Lower lobe of right lung (tissue), 2 donors: ENCODE measurements at regions not wholly inside any gene's neighbourhood (a gene's known extent, or its start where the extent isn't known, plus 50 kb on each side); places are given as distances from the start of the nearest gene placed in this dataset.

Experiments used
- ATAC-seq, 2 donors: fragments of 200-7000 bp; cut with Tn5 transposase; one replicate each; pipeline ENCODE4 v1.9.1; 2020 to 2022; ENCODE audit warnings: mild to moderate bottlenecking in 2 of 2, moderate library complexity in 2 of 2
- DNase-seq: peaks from one replicate; pipeline ENCODE4 v3.0.0-alpha.2; 2020
- H3K27ac ChIP-seq: fragments of 200-600 bp; one replicate; pipeline ENCODE4 v1.8.0; 2022
- H3K27me3 ChIP-seq: fragments of 200-600 bp; one replicate; pipeline ENCODE4 v1.8.0; 2022; ENCODE audit warnings: low read depth
- H3K36me3 ChIP-seq: fragments of 200-600 bp; one replicate; pipeline ENCODE4 v1.8.0; 2022; ENCODE audit warnings: mild to moderate bottlenecking
- H3K4me1 ChIP-seq: fragments of 200-600 bp; one replicate; pipeline ENCODE4 v1.8.0; 2022
- H3K4me3 ChIP-seq: fragments of 200-600 bp; one replicate; pipeline ENCODE4 v1.8.0; 2022; ENCODE audit warnings: mild to moderate bottlenecking
- H3K9me3 ChIP-seq: fragments of 200-600 bp; one replicate; pipeline ENCODE4 v1.8.0; 2022
- CTCF ChIP-seq: fragments of 200-600 bp; IDR thresholded peaks from one replicate; pipeline ENCODE4 v1.8.0; 2022; ENCODE audit warnings: antibody characterized with exemption, mild to moderate bottlenecking
- intact Hi-C: fragments of 100-400 bp; cut with DNase I; formaldehyde crosslinking; loops from one replicate; pipeline ENCODE4 v1.11.0; 2022
- donor health status: DM: no; HTN: yes; CAD: no; lungs with severe emphysema.

DNA sequence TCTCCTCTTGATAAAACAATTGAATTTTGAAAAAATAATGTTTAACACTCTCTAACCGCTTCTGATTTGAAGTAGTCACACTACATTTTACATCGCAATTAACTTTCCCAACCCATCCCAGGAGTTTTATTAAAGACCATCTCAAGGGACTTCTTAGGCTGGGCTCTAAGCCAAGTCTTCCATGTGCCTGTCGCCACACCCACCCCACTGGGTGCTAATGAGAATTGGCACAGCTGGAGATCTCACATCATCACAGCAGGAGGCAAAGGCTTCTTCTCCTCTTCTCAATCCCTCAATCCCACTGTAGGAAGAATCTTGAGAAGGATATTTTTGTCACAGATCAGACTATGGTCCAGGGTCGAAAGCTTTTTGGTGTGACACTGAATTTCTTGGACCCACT is 328.9 kb downstream of the NUF2 start:
- Histone ChIP-seq H3K4me3 (no peak overlapping the region), H3K27ac (no peak overlapping the region), H3K4me1 (no peaks in the 10 kb centered on the region), H3K9me3 (peaks cover 3% of the 10 kb centered on the region), H3K27me3 (no peaks in the 10 kb centered on the region), H3K36me3 (no peaks in the 10 kb centered on the region)
- intact Hi-C loops, result no loop called here
- no peak for TF ChIP-seq CTCF
- ATAC-seq (no peak), DNase-seq (no peak)

DNA sequence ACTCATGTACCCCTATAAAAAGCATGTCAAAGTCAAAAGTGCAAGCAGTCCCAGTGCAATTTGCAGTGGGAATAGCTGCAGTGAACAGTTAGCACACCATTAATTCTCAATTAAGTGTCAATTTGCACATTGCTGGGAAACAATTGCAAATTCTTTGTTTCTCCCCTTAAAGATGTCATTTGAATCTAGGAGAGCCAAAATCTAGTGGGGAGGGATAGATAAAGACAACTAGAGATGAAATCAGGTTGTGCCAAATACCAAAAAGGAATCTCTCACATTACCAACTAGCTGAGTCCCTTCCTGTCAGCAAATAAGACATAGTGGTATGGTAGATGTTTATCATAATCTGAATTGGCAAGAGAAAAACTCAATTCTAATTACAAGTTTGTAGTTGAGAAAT is 330.7 kb downstream of the NUF2 start:
- H3K4me1 ChIP-seq, result no peaks in the 10 kb centered on the region
- TF ChIP-seq CTCF, result no peak
- no peak for DNase-seq
- intact Hi-C loops, result no loop called here
- H3K36me3 ChIP-seq, result no peaks in the 10 kb centered on the region
- H3K27ac ChIP-seq, result no peak overlapping the region
- no peaks in the 10 kb centered on the region for H3K27me3 ChIP-seq
- no peak overlapping the region for H3K4me3 ChIP-seq
- no peak for ATAC-seq
- peaks cover under 1% of the 10 kb centered on the region for H3K9me3 ChIP-seq

DNA sequence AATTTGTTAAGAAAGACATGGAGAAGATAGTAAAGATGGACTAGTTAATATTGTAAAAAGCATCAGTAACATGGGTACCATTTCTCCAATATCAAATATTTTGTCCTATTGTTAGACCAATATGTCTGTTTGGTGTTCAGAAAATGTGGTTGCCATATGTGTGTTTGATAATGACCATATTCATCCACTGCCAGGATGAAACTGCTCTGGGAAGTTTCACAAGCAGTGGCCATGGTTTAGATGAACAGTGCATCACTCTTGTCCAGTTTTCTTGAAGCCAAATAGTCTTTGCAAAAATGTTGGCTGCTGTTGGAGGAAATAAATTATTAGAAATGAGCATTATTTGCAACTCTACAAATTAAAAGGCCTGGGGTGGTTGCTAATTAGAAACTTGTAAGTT is 333.8 kb downstream of the NUF2 start:
- no peak for TF ChIP-seq CTCF
- Histone ChIP-seq H3K27ac (no peak overlapping the region), H3K9me3 (no peaks in the 10 kb centered on the region), H3K4me1 (no peaks in the 10 kb centered on the region), H3K4me3 (no peak overlapping the region), H3K36me3 (no peaks in the 10 kb centered on the region), H3K27me3 (no peaks in the 10 kb centered on the region)
- DNase-seq, result no peak
- intact Hi-C loops, result no loop called here
- no peak for ATAC-seq

- no peaks in the 10 kb centered on the region for H3K9me3 ChIP-seq
- DNase-seq (no peak), ATAC-seq (no peak)
- TF ChIP-seq CTCF, result no peak
- no peaks in the 10 kb centered on the region for H3K27me3 ChIP-seq
- H3K4me1 ChIP-seq, result no peaks in the 10 kb centered on the region
- H3K27ac ChIP-seq, result no peak overlapping the region
- no peak overlapping the region for H3K4me3 ChIP-seq
- intact Hi-C loops, result no loop called here
- no peaks in the 10 kb centered on the region for H3K36me3 ChIP-seq
Observed at GRCh38 chr1:163656095-163656759, 334.5 kb downstream of the NUF2 start.

GRCh38 chr1:163657719-163658118 is 336.0 kb downstream of the NUF2 start:
- intact Hi-C loops, result no loop called here
- DNase-seq, result no peak
- TF ChIP-seq CTCF, result no peak
- no peak overlapping the region for H3K27ac ChIP-seq
- no peak for ATAC-seq
- no peaks in the 10 kb centered on the region for H3K9me3 ChIP-seq
- no peaks in the 10 kb centered on the region for H3K4me1 ChIP-seq
- H3K27me3 ChIP-seq, result no peaks in the 10 kb centered on the region
- H3K36me3 ChIP-seq, result no peaks in the 10 kb centered on the region
- H3K4me3 ChIP-seq, result no peak overlapping the region
